ENCODE measurements at regions not wholly inside any gene's neighbourhood (a gene's known extent, or its start where the extent isn't known, plus 50 kb on each side); places are given as distances from the start of the nearest gene placed in this dataset.

DNA sequence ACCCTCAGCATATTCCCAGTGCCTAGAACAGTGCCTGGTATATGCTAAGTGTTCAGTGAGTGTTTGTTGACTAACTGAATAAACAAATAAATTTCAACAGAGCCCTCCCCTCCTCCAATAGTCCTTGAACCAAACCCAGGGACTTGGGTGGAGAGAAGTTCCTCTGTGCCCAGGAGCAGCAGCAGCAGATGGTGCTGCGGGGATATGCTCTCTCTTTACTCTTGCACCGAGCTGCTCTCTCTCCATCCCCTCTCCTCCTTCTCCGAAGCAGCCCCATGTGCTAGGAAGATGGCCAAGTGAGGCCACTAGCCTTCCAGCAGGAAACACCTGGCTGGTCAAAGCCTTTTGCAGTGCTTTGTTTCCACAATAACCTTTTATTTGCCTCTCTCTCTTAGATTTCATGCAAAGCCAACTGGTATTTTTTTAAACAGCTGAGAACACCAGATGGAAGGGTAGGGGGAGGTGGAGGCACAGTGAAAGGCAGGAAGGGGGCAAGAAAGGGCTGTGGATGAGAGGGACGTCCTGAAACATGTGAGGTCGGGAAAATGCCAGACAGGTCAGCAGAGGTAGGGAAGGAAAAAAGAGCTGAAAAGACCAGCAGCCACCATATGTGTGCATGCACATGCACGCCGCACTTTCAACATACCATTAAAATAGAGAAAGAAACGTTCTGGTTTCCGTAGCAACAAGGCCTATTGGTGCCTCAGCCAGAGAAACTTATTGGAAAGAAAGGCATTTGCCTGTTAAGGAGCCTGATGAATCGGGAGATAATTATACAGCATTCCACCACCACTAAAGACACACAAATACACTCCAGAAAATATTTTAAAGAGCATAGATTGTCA, 78.9 kb downstream of the EMP1 start:
- DNase-seq: no peak

DNA sequence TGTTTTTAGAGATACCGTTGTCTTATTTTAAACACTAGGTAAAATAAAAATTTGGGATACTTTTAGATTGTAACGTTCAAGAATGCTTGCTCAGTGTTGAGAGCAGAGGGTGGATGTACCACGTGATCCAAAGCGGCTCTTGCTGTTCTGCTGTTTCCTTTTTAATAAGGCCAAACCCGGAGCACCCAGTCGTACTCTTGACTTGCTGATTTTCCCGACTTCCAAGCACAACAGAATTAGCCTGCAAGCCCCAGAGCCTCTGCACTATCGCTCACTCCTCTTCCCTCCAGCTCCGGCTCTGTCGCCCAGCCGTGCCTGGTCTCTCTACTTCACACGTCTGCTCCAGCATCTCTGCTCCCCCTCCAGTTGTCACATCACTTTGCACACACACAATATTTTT, 77.3 kb downstream of the EMP1 start:
- DNase-seq: no peak

DNA sequence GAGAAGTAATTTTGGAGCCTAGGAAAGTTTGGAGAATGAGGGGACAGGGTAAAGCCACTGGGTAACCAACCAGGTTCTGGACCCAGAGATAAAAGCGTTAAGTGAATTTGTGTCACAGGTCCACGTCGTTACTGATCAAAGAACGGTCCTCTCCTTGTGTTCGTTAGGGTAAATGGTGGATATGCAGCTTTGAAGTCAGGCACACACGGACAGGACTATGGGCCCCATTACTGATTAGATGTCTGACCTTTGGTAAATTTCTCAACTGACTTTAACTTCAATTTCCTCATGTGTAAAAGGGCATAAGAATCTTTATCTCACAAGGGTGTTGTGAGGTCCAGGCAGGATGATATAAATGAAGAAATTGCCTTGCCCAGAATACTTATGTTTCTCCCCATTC, 76.6 kb downstream of the EMP1 start:
- no peak for DNase-seq

DNA sequence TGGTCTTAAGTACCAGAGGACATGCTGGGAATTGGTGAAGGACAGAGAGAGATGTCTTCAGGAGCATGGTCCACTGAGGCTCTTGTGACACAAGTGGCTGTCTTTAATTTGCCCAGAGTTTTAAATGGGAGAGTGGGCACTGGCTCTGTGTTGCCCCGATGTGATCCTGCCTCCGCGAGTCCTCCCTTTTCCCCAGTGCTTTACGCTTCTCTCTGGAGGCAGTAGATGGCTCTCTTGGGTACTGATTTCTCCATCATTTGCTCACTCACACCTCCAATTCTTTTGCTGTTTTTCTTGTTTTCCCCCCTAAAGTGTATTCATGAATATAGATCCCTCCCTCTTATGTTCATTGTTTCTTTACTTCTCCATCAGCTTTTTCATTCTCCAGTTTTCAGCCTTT, 74.3 kb downstream of the EMP1 start:
- no peak for DNase-seq

Measured in fibroblast of upper back skin (primary cell).